ENCODE measurements at regions not wholly inside any gene's neighbourhood (a gene's known extent, or its start where the extent isn't known, plus 50 kb on each side); places are given as distances from the start of the nearest gene placed in this dataset.

DNA sequence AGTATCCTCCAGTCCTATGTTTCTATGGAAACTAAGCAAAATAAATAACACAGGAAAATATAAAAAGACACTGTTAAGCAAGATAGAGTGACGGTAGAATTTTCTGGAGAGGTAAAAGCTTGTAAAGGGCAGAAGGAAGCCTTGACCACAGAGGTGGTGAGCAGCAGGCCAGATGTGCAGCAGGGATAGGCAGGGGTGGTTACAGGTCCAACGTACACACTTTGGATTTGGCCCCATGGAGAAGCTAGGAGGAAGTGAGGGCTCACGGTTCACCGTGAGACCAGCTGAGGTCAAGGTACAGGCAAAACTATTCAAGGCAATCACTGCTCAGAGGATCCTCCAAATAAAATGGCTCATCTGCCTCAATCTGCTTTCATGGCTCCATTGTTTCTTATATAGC, 242.8 kb downstream of the B3GLCT start:
- DNase-seq = no peak

DNA sequence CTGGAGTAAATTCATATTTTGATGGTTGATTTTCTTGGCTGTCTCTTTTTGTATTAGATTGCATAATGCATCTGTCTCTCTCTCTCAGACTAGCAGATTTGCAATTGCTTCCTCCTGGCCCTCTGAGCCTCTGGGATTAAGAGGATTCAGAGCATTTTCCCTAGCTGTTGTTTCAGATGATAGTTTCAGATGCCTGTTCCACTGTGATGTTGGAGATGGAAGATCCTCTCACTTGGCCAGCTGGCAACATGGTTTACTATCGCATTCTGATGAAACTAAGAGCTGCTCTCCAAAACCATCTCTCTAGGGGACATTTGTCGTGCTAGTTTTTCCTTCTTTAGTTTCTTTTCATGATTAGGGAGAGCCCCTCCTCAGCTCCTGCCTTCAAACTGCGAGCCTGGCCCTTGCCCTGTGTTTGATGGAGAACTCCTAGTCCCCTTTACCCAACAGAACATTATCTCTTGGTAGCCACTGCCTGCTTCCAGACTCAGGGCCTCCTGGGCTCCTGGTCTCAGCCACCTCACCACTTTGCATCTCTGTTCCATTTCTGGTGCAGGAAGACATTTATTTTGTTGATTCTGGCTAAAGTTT, 244.6 kb downstream of the B3GLCT start:
- no peak for DNase-seq

- DNase-seq = no peak
These were observed 252.8 kb downstream of the B3GLCT start for GRCh38 chr13:31452525-31452924.

- DNase-seq = no peak
These were observed 255.8 kb downstream of the B3GLCT start for GRCh38 chr13:31455581-31455980.

GRCh38 chr13:31456056-31456455, 256.3 kb downstream of the B3GLCT start:
- no peak for DNase-seq

GRCh38 chr13:31460061-31460460, 260.3 kb downstream of the B3GLCT start:
- DNase-seq = no peak

- DNase-seq = no peak
These were observed 262.1 kb downstream of the B3GLCT start for GRCh38 chr13:31461923-31462322.

DNA sequence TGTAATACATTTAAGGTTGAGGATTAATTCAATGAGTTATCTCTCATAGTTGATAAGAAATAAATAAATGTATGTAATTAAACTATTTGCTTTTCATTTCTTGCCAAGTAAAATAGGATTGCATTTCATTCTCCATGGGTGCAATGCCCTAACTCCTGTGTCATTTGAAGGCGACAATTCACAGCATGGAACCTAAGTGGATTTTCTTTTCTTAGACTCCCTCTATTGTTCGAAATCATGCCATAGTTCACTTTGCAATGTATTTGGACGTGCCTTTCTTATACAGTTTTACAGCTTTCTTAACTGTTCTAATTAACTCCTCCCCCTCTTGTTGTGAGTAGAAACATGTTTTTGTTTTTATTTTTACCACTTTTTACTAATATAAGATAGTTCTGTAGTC, 263.0 kb downstream of the B3GLCT start:
- DNase-seq = no peak

GRCh38 chr13:31468114-31468902, 268.5 kb downstream of the B3GLCT start:
- no peak for DNase-seq

GRCh38 chr13:31469377-31469776, 269.6 kb downstream of the B3GLCT start:
- no peak for DNase-seq

DNA sequence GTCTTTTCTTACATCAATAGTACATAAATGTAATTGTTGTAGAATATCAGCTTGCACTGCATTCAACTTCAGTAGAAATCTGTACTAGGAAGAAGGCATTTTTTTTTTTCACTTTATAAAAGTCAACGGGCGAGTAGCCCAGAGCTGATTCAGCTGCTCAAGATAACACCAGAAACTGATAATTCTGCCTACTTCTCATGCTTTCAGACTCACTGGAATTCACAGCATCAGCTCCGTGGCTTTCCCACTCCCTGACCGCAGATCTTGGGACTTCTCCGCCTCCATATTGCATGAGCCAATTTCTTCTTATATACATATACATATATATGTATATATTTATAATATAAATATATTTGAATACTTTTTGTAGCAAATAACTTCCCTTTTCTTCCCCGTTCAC, 263.1 kb upstream of the RXFP2 start:
- DNase-seq = no peak

- no peak for DNase-seq
These were observed 262.6 kb upstream of the RXFP2 start for GRCh38 chr13:31476753-31477152.

DNA sequence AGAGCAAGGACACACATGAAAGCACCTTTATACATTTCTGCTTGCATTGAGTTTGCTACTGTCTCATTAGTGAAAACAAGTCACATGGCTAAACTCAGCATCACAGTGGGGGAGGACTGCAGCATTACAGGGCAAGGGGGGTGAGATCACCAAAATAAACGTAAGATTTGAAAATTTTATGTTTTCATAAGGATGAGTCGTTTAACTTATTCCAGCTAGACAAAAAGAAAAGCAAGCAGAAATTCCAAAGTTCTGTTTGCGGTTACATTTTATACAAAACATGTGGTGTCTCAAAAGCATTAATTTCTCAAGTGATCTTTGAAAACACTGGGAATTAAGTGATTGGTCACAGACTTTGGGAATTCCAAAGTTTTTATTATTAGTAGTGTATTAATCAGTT, 261.4 kb upstream of the RXFP2 start:
- DNase-seq = no peak

- no peak for DNase-seq
These were observed 254.1 kb upstream of the RXFP2 start for GRCh38 chr13:31485183-31485582.

DNA sequence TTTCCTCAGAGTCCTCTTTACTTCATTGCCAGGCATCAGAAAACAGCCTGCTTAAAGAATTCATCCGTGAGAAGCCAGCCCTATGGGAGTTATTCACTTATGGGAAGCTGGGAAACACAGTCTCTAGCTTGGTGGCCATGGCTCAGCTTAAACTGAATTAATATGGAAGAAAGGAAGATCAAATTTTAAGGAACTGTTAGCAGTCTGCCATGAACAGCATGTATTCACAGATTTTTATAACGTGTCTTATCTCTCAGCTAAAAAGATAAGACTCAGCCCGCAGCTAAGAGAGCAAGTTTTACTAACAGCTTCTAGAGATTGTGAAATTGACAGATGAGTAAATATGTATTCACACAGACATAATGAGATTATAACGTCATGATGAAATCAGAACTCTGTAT, 253.7 kb upstream of the RXFP2 start:
- no peak for DNase-seq

- no peak for DNase-seq
These were observed 244.0 kb upstream of the RXFP2 start for GRCh38 chr13:31495336-31495735.

DNA sequence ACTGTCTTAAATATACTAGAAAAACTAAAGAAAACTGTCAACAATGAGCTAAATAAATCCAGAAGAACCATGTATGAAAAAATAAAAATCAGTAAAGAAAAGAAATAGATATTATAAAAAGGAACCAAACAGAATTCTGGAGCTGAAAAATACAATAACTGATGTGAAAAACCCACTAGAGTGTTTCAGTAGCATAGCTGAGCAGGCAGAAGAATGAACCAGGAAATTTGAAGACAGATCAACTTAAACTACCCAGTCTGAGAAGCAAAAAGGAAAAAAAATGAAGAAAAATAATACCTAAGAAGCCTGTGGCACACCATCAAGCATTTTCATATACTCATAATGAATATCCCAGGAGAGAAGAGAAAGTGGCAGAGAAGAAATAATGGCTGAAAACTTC, 240.1 kb upstream of the RXFP2 start:
- DNase-seq = no peak

DNA sequence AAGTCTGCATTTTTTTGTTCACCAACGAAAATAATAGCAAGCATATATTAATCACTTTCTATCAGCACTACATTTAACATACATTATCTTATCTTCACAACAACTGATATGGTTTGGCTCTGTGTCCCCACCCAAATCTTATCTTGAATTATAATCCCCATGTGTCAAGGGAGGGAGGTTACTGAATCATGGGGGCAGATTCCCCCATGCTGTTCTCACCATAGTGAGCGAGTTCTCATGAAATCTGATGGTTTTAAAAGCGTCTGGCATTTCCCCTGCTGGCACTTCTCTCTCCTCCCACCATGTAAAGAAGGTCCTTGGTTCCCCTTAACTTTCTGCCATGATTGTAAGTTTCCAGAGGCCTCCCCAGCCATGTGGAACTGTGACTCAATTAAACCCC, 235.7 kb upstream of the RXFP2 start:
- no peak for DNase-seq

DNA sequence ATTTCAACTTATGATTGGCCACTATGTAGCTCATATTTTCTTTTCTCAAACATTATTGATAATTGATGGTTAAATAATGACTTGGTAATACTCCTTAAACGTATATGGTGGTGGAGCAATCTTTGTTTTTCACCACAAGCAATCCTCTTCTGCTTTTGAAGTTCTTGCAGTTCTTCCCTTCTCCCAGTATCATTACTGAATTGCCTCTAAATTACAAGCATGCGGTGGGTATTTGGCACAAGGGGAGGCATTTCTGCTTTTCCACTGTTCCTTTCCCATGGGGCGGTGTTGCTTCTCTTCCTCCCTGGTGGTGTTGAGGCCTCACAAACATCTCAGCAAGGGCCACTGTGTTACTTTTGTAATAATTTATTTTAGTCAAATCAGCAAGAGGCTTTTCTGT, 234.4 kb upstream of the RXFP2 start:
- DNase-seq = no peak

- DNase-seq = no peak
These were observed 227.0 kb upstream of the RXFP2 start for GRCh38 chr13:31512331-31512730.

DNA sequence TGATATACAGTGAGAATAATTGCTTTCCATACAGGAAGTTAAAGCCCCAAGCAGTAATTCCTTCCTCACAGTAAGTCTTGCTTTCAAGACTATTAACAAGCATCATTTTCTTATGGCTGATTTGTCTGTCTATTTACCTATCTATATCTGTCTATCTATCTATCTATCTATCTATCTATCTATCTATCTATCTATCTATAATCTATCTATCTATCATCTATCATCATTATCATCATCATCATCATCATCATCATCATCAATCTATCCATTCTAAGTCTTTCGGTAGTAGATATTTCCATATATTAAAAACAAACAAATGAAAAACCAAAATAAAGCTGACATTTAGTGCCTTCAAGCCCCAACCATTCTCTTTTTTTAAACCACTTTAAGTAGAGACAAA, 224.4 kb upstream of the RXFP2 start:
- DNase-seq = no peak

DNA sequence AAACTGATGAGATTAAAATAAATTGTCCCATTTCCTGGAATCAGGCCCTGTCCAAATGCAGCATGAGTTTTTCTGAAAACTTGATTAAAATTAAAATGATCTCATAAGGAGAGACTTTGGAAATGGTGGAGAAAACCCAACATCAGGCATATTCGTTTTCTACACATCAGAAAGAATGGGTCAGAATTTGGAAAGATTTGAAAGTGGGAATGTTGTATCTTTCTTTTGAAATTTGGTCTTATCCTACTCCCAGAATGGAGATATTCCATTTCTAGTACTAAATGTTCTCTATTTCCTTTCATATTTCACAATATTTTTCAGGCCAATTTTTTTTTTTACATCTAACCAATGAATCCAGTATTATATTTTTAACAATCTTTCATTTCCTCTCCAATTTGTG, 223.9 kb upstream of the RXFP2 start:
- no peak for DNase-seq

DNA sequence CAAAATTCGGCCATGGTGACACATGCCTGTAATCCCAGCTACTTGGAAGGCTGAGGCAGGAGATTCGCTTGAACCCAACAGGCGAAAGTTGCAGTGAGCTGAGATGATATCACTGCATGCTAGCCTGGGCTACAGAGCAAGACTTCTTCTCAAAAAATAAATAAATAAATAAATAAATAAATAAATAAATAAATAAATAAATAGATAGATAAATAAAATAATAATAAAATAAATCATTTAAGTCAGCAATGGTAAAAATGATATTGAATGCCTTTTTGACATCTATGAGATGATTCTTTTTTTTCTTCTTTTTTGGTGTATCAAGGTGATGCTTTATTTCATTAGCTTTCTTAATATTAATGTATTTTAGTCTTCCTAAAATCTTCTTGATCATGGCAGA, 221.7 kb upstream of the RXFP2 start:
- DNase-seq = no peak

DNA sequence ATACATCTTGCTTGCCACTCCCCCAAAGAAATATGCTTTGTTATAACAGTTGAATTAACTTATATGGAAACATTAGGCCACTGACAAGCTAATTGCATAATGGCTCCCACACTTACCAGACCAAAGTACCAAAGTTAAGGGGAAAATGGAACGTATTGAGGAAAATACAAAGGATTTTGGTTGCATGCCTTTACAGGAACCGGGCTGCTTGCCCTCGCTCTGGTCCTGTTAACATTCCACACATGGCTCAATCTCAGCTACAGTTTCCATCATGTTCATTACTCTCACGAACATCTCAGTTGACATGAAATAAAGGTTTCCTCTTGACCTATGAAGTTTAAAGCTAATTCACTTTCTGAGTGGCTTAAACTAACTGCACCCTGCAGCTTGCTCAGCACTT, 220.7 kb upstream of the RXFP2 start:
- no peak for DNase-seq

DNA sequence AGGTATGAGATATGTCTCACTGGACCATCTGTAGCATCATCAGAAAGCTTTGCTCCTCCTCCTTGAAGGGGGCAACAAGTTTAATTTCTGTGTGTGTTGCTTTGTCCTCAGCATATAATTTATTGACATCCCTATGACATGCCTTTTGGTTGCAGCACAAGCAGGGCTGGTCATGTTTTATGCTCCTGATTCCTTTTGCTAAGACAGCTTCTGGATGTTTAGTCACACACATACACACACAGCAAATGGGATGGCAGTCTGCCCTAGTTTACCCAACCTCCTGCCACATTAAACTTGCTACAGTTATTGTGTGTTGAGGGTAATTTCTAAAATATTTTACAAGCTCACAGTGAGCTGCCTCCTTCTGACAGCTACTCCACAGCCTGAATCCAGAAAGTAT, 217.9 kb upstream of the RXFP2 start:
- DNase-seq = no peak

Measured in occipital lobe (tissue), 1 donor.